ENCODE measurements at regions not wholly inside any gene's neighbourhood (a gene's known extent, or its start where the extent isn't known, plus 50 kb on each side); places are given as distances from the start of the nearest gene placed in this dataset.

GRCh38 chr10:76666891-76667290 lies 970.7 kb downstream of the KCNMA1 start:
- DNase-seq (ENCODE audit: low spot score) (no peak), FAIRE-seq (no peak)

- FAIRE-seq (no peak), DNase-seq (ENCODE audit: low spot score) (no peak)
Measured at GRCh38 chr10:76665029-76665428, 972.6 kb downstream of the KCNMA1 start.

- DNase-seq (ENCODE audit: low spot score) (no peak), FAIRE-seq (no peak)
Measured at GRCh38 chr10:76657337-76658012, 980.1 kb downstream of the KCNMA1 start.

GRCh38 chr10:76651154-76651553 lies 986.5 kb downstream of the KCNMA1 start:
- DNase-seq (ENCODE audit: low spot score) (no peak), FAIRE-seq (peak; percentile 48)

- DNase-seq (ENCODE audit: low spot score) (peak; percentile 33), FAIRE-seq (no peak)
Measured at GRCh38 chr10:76649723-76650127, 987.9 kb downstream of the KCNMA1 start.

- no peak for FAIRE-seq
- no peak for DNase-seq (ENCODE audit: low spot score)
Measured at GRCh38 chr10:76649254-76649653, 988.4 kb downstream of the KCNMA1 start.

- FAIRE-seq (no peak), DNase-seq (ENCODE audit: low spot score) (peak; percentile 39)
Measured at GRCh38 chr10:76647301-76647700, 990.3 kb downstream of the KCNMA1 start.

- FAIRE-seq (no peak), DNase-seq (ENCODE audit: low spot score) (no peak)
Measured at GRCh38 chr10:76645341-76645740, 992.3 kb downstream of the KCNMA1 start.

- DNase-seq (ENCODE audit: low spot score) (no peak), FAIRE-seq (peak; percentile 13)
Measured at GRCh38 chr10:76644476-76644875, 993.1 kb downstream of the KCNMA1 start.

- no peak for DNase-seq (ENCODE audit: low spot score)
- FAIRE-seq: no peak
Measured at GRCh38 chr10:76643511-76643911, 994.1 kb downstream of the KCNMA1 start.

- DNase-seq (ENCODE audit: low spot score): no peak
- FAIRE-seq: no peak
Measured at GRCh38 chr10:76642358-76642757, 995.2 kb downstream of the KCNMA1 start.

GRCh38 chr10:76641215-76641614 lies 996.4 kb downstream of the KCNMA1 start:
- FAIRE-seq (no peak), DNase-seq (ENCODE audit: low spot score) (no peak)

GRCh38 chr10:76640806-76641205 lies 996.8 kb downstream of the KCNMA1 start:
- no peak for FAIRE-seq
- no peak for DNase-seq (ENCODE audit: low spot score)

GRCh38 chr10:76632767-76633051 lies 1004.9 kb downstream of the KCNMA1 start:
- peak; percentile 47 for DNase-seq (ENCODE audit: low spot score)

GRCh38 chr10:76631884-76632766 lies 1005.5 kb downstream of the KCNMA1 start:
- FAIRE-seq (no peak), DNase-seq (ENCODE audit: low spot score) (no peak)

More at GRCh38 chr10:76632767-76633051, 1004.9 kb downstream of the KCNMA1 start:
- no peak for FAIRE-seq

GRCh38 chr10:76631036-76631670 lies 1006.5 kb downstream of the KCNMA1 start:
- FAIRE-seq (no peak), DNase-seq (ENCODE audit: low spot score) (no peak)

- no peak for DNase-seq (ENCODE audit: low spot score)
- no peak for FAIRE-seq
Measured at GRCh38 chr10:76628801-76629200, 1008.8 kb downstream of the KCNMA1 start.

GRCh38 chr10:76626386-76626785 lies 1011.2 kb downstream of the KCNMA1 start:
- DNase-seq (ENCODE audit: low spot score) (no peak), FAIRE-seq (no peak)

GRCh38 chr10:76624470-76624869 lies 1013.1 kb downstream of the KCNMA1 start:
- DNase-seq (ENCODE audit: low spot score) (no peak), FAIRE-seq (no peak)

- DNase-seq (ENCODE audit: low spot score) (no peak), FAIRE-seq (no peak)
Measured at GRCh38 chr10:76621886-76622620, 1015.6 kb downstream of the KCNMA1 start.

- FAIRE-seq (no peak), DNase-seq (ENCODE audit: low spot score) (no peak)
Measured at GRCh38 chr10:76618641-76619040, 1019.0 kb downstream of the KCNMA1 start.

GRCh38 chr10:76618171-76618570 lies 1019.4 kb downstream of the KCNMA1 start:
- no peak for DNase-seq (ENCODE audit: low spot score)
- FAIRE-seq: no peak

Measured in urothelium cell line (cell line).